ENCODE measurements at regions not wholly inside any gene's neighbourhood (a gene's known extent, or its start where the extent isn't known, plus 50 kb on each side); places are given as distances from the start of the nearest gene placed in this dataset.
"Not testable (repeated sequence)": the region's sequence is repeated elsewhere in the genome, so short reads cannot be mapped to it uniquely, and the experiment has no call there.

DNA sequence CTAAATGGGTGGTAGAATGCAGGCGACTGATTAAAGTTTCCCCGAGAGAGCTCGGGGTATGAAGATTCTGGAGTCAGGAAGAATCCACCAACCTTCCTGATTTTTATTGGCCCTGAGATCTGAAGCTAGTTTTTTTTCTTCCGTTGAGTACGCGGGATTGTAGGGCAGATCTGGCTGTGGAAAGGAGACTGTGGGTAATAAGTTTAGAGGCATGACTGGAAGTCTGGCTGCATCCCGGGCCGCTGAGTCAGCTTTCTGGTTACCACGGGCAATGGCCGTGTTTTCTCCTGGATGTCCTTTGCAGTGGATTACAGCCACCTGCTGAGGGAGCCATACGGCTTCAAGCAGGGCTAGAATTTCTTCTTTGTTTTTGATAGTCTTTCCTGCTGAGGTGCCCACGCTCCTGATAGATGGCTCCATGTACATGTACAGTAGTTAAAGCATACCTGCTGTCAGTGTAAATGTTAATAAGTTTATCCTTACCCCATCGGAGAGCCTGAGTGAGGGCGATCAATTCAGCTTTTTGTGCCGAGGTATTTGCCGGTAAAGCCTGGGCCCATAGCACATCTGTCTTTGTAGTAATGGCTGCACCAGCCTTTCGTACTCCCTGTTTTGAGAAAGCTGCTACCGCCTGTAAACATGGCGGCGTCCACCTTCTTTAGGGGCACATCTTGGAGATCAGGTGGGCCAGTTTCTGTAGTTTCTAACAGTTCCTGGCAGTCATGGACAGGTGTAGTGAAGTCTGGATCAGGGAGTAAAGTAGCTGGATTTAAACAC is 154.0 kb downstream of the TRIM27 start:
- peak; percentile 19 for DNase-seq

DNA sequence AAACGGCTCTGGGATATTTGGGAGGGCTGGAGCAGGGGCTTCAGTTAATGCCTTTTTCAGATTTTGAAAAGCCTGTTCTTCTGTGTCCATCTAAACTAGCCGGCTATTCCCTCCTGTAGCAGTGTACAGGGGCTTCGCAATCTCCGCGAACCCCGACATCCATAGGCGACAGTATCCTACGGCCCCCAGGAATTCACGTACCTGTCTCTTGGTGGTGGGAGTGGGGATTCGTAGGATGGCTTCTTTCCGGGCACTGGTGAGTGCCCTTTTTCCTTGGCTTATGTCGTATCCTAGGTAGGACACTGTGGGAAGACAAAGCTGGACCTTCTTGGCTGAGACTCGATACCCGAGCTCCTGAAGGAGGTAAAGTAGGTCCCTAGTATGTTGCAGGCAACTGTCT is 153.1 kb downstream of the TRIM27 start:
- no peak for DNase-seq

DNA sequence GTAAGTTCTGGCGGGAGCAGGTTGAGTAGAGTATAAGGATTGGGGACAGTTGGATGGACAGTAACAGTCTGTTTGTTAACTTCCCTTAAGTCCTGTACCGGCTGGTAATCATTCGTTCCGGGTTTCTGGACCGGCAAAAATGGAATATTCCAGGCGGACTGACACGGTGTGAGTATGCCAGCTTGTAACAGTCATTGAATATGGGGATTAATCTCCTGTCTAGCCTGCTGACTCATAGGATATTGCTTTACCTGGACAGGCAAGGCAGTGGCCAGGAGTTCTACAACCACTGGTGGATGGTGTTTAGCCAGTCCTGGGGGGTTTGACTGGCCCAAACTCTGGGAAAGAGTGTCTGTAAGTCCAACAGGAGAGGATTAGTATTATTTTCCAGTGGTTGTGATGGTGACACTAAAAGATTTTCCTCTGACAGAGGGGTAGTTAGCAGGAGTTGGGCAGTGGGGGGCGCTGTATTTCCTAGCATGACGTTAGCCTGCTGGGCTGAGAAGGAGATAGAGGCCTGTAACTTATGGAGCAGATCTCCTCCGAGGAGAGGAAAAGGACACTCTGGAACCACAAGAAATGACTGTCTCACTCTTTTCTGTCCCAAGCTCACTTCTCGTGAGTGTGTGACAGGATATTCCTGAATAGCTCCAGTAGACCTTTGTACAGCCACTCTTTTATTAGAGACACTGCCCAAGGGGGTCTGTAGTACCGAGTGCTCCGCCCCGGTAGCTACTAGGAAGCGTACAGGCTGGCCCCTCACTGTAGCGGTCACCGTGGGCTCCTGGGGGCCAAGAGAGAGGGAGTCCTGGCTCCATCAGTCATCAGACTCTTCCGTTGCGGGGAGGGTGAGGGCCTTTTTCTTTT is 152.2 kb downstream of the TRIM27 start:
- no peak for DNase-seq

DNA sequence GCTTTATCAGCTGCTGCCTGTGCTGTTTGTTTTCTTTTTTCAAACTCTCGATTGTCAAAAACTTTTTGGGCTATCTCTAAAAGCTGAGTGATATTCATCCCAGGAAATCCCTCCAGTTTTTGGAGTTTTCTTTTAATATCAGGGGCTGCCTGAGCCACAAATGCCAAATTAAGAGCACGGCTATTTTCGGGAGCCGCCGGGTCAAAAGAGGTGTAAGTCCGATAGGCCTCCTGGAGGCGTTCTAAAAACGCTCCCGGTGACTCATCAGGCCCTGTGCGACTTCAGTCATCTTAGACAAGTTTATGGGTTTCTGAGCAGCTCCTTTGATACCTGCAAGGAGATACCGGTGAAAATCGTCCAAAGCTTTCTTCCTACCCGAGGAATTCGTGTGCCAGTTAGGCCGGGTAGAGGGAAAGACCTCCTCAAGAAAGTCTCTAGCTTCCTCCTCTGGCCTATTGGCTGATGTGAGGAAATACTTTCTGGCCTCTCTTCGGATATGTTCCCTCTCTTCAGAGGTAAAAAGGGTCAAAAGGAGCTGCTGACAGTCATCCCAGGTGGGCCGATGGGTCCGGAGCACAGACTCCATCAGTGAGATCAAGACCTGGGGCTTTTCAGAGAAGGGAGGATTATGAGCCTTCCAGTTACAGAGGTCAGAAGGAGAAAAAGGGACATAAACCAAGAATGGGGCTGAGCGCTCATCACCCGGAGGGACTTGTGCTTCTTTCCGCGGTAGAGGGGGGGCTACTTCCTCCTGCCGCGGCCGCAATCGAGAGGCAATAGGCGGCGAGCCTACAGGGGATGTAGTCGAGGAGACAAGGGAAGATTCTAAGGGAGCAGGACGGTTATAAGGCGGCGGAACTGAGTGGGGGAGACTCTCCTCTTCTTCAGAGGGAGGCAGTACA is 151.1 kb downstream of the TRIM27 start:
- DNase-seq: no peak

DNA sequence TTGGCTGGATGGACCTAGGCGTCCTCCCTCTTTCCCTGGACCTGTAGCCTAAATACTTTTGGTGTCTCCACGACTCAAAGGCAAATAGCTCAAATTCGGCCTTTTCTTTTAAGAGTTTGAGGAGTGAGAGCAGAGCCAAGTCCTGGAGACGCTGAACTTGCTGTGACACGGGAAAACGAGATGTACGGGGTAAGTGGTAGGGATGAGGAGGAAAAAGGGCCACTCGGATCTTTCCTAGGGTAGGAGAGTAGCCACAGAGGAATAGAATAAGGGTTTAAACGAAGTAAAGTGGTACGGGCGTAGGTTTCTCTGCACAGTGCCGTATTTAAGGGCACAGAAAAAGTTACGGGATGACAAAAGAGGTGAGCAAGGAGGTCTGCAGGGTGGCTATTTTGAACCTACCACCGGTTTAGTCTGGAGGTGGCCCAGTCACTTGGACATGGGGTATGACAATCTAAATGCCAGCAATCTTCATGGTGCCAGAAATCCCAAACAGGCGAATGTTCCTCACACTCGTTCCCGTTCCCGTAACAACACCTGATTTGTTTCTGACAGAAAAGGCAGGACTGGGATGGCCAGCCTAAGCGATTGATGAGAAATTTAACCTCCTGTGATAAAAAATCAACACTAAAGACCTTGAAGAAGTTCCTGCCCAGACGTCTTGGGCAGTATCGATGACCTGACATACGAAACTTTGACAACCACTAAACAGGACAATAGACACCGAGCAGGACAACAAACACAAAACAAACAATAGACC is 149.3 kb downstream of the TRIM27 start:
- DNase-seq: no peak

DNA sequence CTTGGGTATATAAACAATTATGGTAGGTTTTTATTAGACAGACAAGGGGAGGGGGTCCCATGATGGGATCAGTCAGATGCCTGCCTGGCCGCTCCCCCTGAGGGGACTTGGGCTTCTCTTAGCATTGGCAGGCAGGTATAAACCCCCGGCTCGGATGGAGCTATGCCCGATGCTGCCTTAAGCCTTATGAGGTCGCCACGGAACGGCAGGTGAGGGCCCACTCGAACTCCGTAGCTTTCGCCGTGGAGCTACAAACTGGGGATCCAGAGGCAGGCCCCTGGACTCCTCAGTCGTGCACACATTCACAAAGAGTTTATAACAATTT is 148.8 kb downstream of the TRIM27 start:
- DNase-seq: no peak

DNA sequence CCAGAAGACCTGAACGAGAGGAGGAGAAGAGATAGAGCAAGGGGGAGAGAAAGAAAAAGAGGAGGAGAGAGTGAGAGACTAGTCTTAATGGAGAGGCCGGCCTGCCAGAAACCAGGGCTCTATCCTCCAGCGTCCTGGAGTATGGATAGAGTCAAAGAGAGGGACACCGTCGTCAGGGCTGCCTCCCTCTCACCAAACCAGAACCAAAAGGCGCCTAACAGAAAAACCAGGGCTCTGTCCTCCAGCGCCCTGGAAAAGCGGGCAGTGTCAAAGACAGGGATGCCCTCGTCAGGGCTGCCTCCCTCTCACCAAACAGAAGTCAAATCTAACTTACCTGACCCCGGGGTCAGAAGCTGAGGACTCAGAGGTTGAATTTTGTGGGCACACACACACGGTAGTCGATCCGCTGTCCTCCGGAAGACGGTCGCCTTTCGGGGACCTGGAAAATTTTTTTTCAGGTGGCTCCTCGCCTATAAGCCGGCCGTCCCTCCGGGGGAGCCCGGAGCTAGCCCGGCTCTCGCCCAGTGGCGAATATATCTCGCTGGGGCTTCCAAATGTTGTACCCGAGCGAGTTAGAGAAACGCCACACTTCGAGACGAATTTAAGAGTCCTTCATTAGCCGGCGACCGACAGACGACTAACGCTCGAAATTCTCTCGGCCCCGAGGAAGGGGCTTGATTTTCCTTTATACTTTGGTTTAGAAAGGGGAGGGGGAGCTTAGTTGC is 148.2 kb downstream of the TRIM27 start:
- DNase-seq: no peak

DNA sequence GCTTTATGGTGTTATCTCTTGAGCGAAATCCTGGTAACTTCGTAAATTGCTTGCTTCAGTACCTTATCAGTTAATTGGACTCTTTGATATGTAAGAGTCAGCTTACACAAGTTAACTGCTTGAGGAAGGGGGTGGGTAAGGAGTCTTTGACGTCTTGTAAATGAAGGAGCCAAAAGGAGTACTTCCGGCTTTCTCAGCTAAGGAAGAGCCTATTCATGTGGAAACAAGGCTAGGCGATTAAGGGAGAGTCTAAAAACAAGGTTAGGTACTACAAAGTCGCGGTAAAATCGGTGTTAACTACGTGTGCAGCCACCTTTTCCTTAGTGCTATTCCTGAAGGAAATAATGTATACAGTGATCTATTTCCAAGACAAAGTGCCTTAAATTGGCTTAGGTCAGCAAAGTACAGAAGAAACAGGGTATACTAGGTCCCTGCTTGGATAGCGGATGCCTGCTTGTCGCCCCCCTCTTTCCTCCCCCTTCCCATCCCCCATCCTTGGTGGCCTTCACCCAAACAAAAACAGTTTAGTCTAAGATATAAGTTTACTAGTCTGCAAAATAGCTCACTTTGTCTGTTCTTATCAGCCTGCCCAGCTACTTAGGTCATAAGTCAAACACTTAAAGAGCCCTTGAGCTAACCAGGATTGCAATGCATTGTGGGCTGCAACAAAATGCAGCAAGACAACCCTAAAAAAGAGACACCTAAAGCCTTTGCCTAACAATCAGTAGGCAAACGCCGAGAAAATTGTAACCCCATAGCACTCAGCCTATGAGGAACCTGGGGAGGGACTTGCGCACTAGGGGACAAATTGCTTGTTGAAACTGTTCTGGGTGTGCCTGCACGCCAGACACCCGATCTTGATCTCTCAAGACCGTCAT is 147.3 kb downstream of the TRIM27 start:
- DNase-seq: no peak

GRCh38 chr6:28777147-28777461 is 146.7 kb downstream of the TRIM27 start:
- no peak for DNase-seq

- DNase-seq: no peak
Measured at GRCh38 chr6:28782113-28782673, 141.6 kb downstream of the TRIM27 start.

- no peak for DNase-seq
Measured at GRCh38 chr6:28785962-28786679, 137.7 kb downstream of the TRIM27 start.

- DNase-seq: peak; percentile 74
Measured at GRCh38 chr6:28789553-28790083, 134.2 kb downstream of the TRIM27 start.

- no peak for DNase-seq
Measured at GRCh38 chr6:28791002-28791383, 132.8 kb downstream of the TRIM27 start.

GRCh38 chr6:28794175-28795002 is 129.4 kb downstream of the TRIM27 start:
- DNase-seq: peak; percentile 15

GRCh38 chr6:28800647-28801046 is 123.1 kb downstream of the TRIM27 start:
- not testable (repeated sequence) for DNase-seq

DNA sequence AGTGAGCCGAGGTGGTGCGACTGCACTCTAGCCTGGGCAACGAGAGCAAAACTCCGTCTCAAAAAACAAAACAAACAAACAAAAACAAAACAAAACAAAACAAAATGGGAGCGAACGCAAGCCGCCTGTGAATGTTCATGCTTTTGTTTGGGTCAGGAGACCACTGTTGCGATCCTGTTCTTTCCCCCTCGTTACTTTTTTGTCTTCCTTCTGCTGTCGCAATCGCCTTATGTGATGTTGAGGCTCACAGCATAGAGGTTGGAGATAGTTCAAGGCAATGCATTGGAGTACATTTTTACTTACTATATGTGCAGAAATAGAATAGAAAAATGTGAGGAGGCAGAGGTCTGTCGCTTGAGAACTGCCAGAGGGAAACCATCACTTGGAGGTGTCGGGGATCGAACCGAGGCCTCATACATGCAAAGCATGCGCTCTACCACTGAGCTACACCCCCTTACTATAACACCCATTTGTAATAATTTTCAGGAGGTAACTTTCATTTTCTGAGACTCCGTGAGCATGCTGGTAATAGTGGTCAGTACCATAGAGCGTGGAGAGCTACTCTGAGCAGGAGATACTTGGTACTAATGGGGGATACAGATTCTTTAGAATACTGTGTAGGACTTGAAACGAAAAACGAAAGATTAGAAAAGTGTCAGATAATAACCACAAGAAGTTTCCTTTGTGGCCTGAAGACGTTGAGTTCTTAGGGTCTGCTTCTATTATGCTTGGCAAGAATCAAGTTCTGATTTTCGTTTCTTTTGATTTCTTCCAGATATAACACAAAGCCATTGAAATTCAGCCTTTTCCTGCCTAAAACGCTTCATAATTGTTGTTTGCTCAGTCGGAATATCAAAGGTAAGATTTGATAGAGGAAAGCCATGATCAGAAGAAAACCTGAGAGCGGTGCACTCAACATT is 121.1 kb downstream of the TRIM27 start:
- DNase-seq: peak; percentile 67

GRCh38 chr6:28803337-28803709 is 120.5 kb downstream of the TRIM27 start:
- no peak for DNase-seq
